Astrocyte (in vitro differentiated cells and primary cell): ENCODE measurements at regions not wholly inside any gene's neighbourhood (a gene's known extent, or its start where the extent isn't known, plus 50 kb on each side); places are given as distances from the start of the nearest gene placed in this dataset.

Experiments
- EZH2 ChIP-seq: IDR thresholded peaks from 2 replicates; pipeline ENCODE4 v1.6.1; 2012; ENCODE audit warnings: mild to moderate bottlenecking, low read length, inconsistent platforms; ENCODE audit not compliant: insufficient read depth
- TF ChIP-seq, protein P1 (sequence below): IDR thresholded peaks from 2 replicates; pipeline ENCODE4 v1.5.1; 2011; ENCODE audit warnings: low read depth, mild to moderate bottlenecking, inconsistent platforms, low read length, moderate library complexity; ENCODE audit not compliant: insufficient read depth

DNA sequence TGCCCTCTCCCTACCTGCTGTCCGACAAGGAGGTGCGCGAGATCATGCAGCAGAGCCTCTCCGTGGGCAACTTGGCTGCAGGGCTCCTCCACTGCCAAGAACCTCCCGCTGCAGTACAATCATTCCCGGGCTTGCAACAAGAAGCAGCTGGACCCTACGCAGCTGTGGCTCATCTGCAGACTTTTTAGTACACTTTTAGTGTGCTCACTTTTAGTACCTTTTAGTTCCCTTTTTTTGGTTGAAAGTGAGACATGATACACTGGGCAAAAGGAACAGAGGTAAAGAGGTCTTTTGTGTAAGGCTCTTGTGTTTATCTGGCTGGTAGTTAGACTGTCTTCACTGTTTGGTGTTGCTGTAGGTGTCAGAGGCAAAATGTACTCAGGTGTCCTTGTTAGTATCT, 58.1 kb upstream of the SPTLC1 start:
- TF ChIP-seq, protein P1, sequence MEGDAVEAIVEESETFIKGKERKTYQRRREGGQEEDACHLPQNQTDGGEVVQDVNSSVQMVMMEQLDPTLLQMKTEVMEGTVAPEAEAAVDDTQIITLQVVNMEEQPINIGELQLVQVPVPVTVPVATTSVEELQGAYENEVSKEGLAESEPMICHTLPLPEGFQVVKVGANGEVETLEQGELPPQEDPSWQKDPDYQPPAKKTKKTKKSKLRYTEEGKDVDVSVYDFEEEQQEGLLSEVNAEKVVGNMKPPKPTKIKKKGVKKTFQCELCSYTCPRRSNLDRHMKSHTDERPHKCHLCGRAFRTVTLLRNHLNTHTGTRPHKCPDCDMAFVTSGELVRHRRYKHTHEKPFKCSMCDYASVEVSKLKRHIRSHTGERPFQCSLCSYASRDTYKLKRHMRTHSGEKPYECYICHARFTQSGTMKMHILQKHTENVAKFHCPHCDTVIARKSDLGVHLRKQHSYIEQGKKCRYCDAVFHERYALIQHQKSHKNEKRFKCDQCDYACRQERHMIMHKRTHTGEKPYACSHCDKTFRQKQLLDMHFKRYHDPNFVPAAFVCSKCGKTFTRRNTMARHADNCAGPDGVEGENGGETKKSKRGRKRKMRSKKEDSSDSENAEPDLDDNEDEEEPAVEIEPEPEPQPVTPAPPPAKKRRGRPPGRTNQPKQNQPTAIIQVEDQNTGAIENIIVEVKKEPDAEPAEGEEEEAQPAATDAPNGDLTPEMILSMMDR, result no peak
- no peak for TF ChIP-seq EZH2
